ENCODE measurements at regions not wholly inside any gene's neighbourhood (a gene's known extent, or its start where the extent isn't known, plus 50 kb on each side); places are given as distances from the start of the nearest gene placed in this dataset.
"Not testable (repeated sequence)": the region's sequence is repeated elsewhere in the genome, so short reads cannot be mapped to it uniquely, and the experiment has no call there.

DNA sequence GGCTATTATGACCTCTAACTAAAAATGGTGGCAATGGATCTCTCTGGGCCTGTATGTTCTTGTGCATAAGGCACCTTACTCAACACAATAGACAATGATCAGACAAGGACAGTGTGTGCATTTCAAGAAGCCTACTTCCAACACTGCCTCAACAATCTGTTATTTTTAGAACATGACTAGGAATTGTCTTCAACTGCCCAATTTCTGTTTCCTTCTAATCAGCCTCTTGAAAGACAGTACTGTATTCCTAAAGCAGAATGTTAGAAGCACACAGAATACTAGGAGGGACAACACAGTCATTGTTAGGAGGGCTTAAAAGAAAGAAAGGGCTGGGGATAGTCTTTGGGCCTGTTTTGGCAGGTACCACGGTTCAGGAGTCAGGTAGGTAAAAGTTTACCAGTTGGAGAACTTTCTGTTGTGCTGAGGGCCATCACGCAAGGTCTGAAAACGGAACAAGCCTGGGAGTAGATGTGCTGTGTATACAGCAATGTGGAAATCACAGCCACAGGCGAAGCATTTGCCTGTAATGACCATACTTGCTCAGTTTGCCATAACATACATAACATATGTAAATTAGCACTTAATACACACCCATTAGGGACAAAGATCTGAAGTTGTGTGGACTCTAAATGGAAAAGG lies 100.8 kb upstream of the ATXN3L start:
- no peak for DNase-seq

GRCh38 chrX:13419918-13420317 lies 100.1 kb upstream of the ATXN3L start:
- no peak for DNase-seq

DNA sequence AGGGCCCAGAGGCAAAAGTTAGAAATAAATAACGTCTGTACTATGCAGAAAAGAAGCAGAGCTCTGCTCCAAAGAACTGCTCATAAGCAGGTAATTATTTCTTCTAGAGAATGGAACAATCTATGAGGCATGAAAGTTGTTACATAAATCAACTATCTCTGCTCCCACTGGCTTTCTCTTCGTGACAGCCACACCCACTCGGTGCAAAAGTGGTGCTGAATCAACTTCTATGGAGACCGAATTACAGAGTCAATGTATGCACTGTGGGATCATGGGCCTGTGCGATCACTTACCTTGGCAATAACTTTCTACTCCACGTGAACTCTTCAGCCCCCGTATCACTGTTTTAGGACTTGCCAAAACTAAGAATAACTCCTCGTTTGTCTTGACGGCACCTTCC lies 99.4 kb upstream of the ATXN3L start:
- no peak for DNase-seq

DNA sequence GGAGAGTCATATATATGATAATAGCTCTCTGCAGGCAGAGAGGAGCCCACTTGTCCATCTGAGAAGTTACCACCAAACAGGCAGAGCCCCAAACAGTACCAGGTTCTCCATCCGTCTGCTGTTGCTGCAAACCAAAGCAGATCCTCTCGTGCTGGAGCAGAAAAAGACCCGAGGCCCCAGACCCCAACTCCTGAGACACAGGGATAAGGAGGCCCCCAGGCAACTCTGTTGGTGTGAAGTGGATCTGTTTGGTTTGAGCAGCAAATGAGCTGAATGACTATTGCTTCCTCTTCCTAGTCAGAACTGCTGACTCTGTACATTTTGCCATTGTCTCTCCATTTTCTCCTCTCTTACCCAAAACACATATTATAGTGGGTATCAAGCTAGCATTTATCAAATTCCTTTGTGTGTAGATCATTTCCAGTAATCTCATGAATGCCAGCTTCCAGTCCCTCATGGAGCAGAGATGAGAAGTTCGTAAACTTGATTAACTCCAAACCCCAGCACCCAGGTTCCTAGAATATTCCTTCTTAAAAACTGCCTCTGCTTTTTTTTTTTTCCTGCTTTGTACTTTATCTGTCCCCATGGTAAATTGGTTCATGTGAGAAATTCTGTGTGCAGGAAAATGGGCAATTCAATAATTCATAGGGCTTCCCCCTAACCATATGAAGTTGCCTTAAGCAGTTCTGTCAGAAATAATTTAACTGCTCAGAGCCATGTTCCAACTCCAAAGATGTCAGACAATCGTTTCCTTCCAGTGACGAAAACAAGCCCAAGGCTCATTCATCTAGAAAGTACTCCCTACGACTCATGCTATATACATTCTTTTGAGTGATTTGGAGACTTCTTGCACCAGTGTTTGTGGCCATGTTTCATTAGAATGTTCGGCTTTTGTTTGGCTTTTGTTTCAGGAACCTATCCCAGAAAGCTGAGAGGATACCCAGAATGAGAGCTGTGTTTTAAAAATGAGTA lies 98.6 kb upstream of the ATXN3L start:
- DNase-seq, result peak; percentile 77

DNA sequence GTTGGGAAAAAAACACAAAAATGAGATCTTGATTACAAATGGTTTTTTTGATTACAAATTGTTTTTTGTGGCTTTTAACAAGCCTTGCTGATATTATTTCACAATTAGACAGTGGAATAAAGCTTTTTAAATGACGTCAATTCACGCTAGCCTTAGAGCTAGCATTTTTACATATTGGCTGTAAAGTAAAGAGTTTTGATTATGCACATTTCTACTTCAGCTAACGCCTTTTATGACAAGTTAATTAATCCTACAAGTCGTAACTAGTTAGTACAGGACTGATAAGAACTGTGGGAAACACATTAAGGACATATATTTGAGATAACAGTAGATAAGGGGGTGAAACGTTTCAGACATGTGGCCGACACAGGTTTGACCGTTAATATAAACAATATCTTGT lies 95.7 kb upstream of the ATXN3L start:
- no peak for DNase-seq

- no peak for DNase-seq
Observed at GRCh38 chrX:13414006-13414647, 94.3 kb upstream of the ATXN3L start.

GRCh38 chrX:13412208-13412600 lies 92.4 kb upstream of the ATXN3L start:
- no peak for DNase-seq

DNA sequence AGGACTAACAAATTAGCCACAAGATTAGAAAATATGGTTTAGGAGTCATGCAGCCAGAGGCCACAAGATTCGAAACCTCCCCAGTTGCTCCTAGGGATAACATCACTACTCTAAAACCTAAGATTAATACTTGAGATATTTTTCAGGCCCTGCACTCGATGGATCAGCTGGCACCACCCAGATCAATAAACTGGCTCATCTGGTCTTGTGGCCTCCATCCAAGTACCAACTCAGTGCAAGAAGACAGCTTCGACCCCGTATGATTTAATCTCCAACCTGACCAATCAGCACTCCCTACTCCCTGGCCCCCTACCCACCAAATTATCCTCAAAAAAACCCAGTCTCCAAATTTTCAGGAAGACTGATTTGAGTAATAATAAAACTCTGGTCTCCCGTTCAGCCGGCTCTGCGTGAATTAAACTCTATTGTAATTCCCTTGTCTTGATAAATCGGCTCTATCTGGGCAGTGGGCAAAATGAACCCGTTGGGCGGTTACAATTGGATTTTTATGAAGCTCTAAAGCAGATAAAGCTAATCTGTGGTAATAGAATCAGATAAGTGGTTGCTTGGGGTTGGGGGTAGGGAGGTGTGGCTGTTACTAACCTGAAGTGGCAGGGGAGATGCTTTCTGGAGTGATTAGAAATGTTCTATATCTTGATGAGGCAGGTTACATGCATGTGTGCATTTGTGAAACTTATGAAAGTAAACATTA lies 91.8 kb upstream of the ATXN3L start:
- DNase-seq, result no peak

DNA sequence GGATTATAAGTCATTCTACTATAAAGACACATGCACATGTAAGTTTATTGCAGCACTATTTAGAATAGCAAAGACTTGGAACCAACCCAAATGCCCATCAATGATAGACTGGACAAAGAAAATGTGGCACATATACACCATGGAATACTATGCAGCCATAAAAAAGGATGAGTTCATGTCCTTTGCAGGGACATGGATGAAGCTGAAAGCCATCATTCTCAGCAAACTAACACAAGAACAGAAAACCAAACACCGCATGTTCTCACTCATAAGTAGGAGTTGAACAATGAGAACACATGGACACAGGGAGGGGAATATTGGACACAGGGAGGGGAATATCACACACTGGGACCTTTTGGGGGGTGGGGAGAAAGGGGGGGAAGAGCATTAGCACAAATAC lies 88.7 kb upstream of the ATXN3L start:
- not testable (repeated sequence) for DNase-seq

GRCh38 chrX:13404777-13405176 lies 84.9 kb upstream of the ATXN3L start:
- not testable (repeated sequence) for DNase-seq

GRCh38 chrX:13404364-13404763 lies 84.5 kb upstream of the ATXN3L start:
- DNase-seq, result no peak

DNA sequence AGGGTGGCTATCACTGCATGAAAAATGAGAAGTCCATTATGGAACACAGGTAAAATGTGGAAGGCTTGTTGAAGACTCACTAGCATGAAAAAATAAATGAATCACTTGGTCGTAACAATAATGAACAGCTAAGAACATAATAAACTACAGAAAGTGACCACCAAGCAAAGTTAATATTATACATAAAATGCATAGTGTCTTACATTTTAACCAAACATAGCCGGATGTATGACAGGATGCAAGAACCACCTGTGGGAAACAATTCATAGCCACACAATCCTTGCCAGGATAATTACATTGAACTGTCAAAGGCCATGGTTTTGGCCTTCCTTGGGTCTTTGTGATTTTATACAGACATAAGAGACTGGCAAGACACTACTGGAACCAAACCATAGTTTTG lies 81.9 kb upstream of the ATXN3L start:
- DNase-seq, result no peak

- no peak for DNase-seq
Observed at GRCh38 chrX:13398839-13399238, 79.0 kb upstream of the ATXN3L start.

DNA sequence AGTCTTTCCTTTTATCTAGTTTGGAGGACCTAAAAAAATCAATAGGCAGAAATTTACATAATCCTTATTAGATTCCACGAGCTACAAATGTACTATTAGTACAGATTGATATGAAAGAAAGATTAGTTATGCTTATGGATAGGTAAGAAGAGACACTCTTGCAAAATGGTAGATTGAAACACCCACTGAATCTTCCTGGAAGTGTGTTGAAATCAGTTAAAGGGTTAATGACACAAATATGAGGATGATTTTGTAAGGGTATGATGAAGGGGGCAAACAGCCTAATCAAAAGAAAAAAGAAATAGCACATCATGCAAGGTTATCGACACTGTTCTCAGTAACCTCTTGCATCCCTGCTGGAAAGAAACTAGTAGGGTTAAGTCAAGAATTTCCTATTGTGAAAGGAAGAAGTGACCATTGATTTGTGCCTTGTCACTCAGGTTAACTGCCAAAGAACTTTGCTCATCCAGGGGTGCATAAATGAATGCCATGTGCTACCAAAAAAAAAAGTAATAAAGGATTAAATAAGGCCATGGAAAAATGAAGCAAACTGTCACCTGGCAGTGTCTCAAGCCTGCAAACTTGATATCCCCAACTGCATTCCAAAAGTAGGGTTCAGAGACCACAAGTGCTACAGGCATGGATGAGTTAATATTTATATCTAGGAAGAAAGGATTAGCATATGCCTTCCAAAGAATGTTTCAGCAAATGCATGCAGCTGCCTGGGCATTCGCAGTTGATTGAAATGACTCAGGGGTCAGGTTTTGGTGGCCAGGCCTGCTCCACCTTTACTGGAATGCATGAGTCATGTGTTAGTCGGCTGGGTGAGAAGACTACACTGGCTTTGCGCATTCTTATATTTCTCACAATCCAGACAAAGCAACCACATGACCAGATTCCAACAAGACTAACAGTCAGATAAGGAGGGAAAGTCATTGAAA lies 78.3 kb upstream of the ATXN3L start:
- DNase-seq, result peak; percentile 99

DNA sequence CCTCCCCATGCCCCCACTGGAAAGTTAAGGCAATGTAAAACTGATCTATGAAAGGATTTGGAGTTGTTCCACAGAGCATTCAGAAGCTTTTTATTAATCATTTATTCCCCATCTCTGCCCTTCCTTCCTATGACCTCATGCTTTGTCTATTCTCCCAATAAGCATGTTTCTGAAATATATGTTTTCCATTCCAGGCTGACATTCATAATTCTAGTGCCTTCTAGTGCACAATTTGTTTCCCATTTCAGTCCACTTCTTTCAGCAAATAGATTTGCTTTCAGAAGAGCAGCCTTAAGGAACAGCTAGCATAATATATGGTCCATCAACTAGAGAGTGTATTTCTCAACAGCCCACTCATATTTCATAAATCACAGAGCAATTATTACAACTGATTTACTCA lies 77.1 kb upstream of the ATXN3L start:
- peak; percentile 86 for DNase-seq

DNA sequence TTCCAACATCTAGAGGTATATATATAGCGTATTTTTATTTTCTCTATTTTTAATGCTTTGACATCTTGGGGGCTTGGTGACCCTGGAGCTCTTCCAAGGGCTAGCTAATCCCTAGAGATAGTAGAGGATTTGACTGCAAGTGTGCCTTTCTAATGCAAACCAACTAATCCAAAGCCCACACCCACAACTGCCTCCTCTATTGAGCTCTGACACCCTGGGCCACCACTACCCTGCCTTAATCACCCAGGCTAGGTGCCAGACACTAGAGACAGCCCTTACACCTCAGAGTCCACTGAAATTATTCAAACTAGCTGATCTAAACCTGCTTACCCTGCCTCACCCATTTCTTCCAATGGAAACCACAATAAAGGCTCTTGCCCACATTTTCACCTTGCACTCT lies 69.6 kb upstream of the ATXN3L start:
- DNase-seq, result no peak

DNA sequence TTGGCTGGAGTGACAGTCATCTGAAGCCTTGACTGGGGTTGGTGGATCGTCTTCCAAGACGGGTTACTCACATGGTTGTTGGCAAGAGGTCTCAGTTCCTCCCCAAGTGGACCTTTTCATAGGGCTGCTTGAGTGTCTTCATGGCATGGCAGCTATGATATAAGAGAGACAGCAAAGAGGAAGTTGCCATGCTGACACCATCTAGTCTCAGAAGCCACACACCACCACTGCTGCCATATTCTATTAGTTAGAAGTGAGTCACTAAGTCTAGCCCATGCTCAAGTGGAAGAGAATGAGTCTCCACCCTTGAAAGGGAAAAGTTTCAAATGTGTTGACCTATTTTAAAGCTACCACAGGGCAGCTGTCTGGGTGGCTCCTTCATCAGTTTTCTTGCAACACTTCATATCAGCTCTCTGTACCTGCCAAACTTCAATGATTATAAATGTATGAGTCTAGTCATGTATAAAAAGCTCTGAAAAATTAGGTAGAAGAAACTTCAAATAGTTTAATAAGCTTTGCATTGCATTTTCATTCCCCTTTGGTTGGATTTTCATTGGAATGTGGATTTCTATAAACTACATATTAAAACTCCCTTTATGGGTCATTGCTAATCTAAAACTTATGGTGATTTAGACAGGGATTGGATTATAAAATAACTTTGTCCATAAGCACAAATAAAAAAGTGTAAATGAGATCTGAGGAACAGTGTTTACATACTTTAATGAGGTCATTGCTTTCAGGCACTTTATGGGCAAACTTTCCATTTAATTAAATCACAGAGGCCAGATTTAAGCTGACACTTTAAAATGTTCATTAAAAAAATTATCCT lies 68.0 kb upstream of the ATXN3L start:
- DNase-seq, result peak; percentile 71

DNA sequence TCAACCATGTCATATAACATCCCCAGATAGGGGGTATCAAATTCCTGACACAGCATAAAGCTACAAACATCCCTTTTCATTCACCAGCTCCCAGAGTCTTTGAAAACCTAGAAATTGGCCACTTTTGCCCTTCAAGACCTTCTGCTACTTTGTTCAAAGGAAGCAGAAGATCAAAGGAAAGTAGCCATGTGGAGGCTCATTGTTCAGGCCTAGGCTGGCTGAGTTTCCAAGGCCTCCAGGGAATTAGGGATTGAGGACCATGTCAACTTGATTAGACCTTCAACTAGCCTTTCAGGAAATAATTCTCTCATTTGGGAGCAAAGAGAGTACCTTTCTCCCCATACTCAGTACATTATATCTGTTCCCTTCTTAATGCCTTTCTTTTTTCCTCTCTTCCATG lies 66.8 kb upstream of the ATXN3L start:
- DNase-seq, result no peak

GRCh38 chrX:13386092-13386491 lies 66.2 kb upstream of the ATXN3L start:
- DNase-seq, result no peak

- no peak for DNase-seq
Observed at GRCh38 chrX:13383907-13384306, 64.1 kb upstream of the ATXN3L start.

DNA sequence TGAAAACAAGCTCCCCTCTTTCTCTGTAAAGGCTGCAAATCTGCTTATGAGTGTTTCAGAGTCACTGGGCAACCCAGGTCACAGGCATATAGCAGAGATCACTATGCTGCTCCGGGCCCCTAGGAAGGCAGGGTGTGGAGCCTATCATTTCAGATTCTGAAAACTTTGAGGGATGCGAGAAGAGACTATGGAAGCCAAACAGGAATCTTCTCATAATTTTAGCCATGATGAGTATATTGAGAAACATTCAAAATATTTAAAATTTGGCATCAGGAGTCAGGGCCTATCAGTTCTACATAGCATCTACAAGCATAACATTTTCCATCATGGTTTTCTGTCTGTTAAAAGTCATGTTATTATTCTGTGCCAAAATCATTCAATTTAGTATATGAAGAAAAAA lies 61.7 kb upstream of the ATXN3L start:
- peak; percentile 79 for DNase-seq
